Tibial nerve (tissue), 4 donors: ENCODE measurements at regions not wholly inside any gene's neighbourhood (a gene's known extent, or its start where the extent isn't known, plus 50 kb on each side); places are given as distances from the start of the nearest gene placed in this dataset.

ENCODE experiments used
- DNase-seq, 2 donors: peaks; one replicate each; pipeline ENCODE4 v3.0.0-alpha.2; 2019; ENCODE audit warnings: low spot score in 2 of 2
- H3K27ac ChIP-seq, 4 donors: fragments of 200-600 bp; sonication (generic) in 3 of 4; one replicate each; pipeline ENCODE4 v1.5.1; 2017 to 2019; ENCODE audit warnings: mild to moderate bottlenecking in 1 of 4
- H3K27me3 ChIP-seq, 2 donors: fragments of 200-600 bp; sonication (generic) in 1 of 2; one replicate each; pipeline versions ENCODE4 v1.5.1 to v1.6.0; 2017 to 2019
- H3K36me3 ChIP-seq, 3 donors: fragments of 200-600 bp; sonication (generic); one replicate each; pipeline ENCODE4 v1.5.1; 2018 to 2019
- H3K4me1 ChIP-seq, 4 donors: fragments of 200-600 bp; sonication (generic) in 3 of 4; one replicate each; pipeline ENCODE4 v1.5.1; 2017 to 2019
- H3K4me3 ChIP-seq, 4 donors: fragments of 200-600 bp; sonication (generic) in 3 of 4; one replicate each; pipeline ENCODE4 v1.5.1; 2017 to 2019; ENCODE audit warnings: mild to moderate bottlenecking in 1 of 4, moderate library complexity in 1 of 4
- H3K9me3 ChIP-seq, 4 donors: fragments of 200-600 bp; sonication (generic) in 3 of 4; one replicate each; pipeline ENCODE4 v1.5.1; 2017 to 2019
- EP300 ChIP-seq, 2 donors: sonication (generic); formaldehyde crosslinking; IDR thresholded peaks; one replicate each; pipeline ENCODE4 v1.6.1; 2017; ENCODE audit warnings: antibody characterized with exemption in 2 of 2, mild to moderate bottlenecking in 1 of 2
- POLR2A ChIP-seq, 2 donors: fragments of 450-650 bp; IDR thresholded peaks; one replicate each; pipeline ENCODE4 v1.6.1; 2017; ENCODE audit warnings: antibody characterized with exemption in 2 of 2, mild to moderate bottlenecking in 2 of 2, moderate library complexity in 2 of 2
- WGBS, 2 donors: methylation state at CpG; one replicate each; pipeline ENCODE4 v1.1.5; 2018; 5-methylcytosine and 5-hydroxymethylcytosine counted together
- TF ChIP-seq, protein P1 (sequence below), 5 experiments: fragments of 200-600 bp in 3 of 5; fragments of 450-650 bp in 2 of 5; sonication (generic) in 3 of 5; IDR thresholded peaks; one replicate each; pipeline ENCODE4 v1.5.1; 2016 to 2019; ENCODE audit warnings: antibody characterized with exemption in 5 of 5, mild to moderate bottlenecking in 3 of 5, moderate library complexity in 2 of 5

DNA sequence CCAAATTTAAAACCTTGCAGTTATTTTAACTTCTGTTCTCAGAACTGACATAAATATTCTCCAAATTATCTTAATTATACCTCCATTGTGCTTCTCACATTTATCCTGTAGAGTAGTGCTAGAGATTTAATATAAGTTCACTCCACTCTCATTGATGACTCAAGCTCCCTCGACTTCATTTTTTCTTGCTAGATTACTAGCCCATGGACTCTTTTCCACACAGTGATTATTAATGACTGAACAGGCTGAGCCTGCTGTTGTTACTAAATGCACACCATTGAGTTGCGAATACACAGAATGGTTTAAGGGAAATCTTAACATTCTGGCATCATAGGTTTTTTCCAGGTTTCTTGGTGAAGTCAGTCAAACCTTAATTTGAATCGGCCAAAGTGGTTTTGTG, 179.5 kb upstream of the AKR1E2 start:
- no peak for DNase-seq
- WGBS, 2 donors = 54 to 87% methylated on average over 3 of the region's 3 CpGs
- Histone ChIP-seq H3K9me3 (no peaks in the 10 kb centered on the region), H3K27ac (no peak overlapping the region), H3K27me3 (no peaks in the 10 kb centered on the region), H3K4me1 (peaks cover 0 to 13% (median 5%) of the 10 kb centered on the region in 4 donors), H3K4me3 (no peak overlapping the region), H3K36me3 (no peaks in the 10 kb centered on the region)
- TF ChIP-seq, protein P1, sequence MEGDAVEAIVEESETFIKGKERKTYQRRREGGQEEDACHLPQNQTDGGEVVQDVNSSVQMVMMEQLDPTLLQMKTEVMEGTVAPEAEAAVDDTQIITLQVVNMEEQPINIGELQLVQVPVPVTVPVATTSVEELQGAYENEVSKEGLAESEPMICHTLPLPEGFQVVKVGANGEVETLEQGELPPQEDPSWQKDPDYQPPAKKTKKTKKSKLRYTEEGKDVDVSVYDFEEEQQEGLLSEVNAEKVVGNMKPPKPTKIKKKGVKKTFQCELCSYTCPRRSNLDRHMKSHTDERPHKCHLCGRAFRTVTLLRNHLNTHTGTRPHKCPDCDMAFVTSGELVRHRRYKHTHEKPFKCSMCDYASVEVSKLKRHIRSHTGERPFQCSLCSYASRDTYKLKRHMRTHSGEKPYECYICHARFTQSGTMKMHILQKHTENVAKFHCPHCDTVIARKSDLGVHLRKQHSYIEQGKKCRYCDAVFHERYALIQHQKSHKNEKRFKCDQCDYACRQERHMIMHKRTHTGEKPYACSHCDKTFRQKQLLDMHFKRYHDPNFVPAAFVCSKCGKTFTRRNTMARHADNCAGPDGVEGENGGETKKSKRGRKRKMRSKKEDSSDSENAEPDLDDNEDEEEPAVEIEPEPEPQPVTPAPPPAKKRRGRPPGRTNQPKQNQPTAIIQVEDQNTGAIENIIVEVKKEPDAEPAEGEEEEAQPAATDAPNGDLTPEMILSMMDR (IDR thresholded peaks at IDR 0.05) = no peak
- TF ChIP-seq POLR2A (IDR thresholded peaks at IDR 0.05) (no peak), EP300 (IDR thresholded peaks at IDR 0.05) (no peak)

DNA sequence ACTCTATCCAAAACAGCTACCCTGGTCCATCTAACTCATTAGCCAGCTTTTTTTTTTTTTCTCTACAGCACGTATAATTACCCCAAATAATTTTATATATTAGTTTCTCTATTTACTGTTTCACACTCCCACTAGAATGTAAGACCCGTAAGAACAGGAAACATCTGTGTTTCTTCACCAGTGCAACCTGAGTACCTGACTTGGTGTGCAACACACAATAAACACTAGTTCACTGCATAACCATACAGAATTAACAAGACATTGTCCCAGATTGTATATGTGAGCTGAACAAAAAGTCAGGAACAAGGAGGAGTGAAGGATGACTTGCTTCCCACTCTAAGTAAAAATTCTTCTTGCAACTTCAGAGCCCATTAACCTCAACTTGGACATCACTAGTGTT, 180.2 kb upstream of the AKR1E2 start:
- WGBS, 2 donors = 46 to 88% methylated on average over 2 of the region's 2 CpGs
- H3K27me3 ChIP-seq = no peaks in the 10 kb centered on the region
- TF ChIP-seq, protein P1 (IDR thresholded peaks at IDR 0.05) = no peak
- TF ChIP-seq EP300 (IDR thresholded peaks at IDR 0.05) (no peak), POLR2A (IDR thresholded peaks at IDR 0.05) (no peak)

GRCh38 chr10:4643471-4643870, 182.5 kb upstream of the AKR1E2 start:
- 90 to 91% methylated on average over 1 of the region's 1 CpG for WGBS, 2 donors
- Histone ChIP-seq H3K27ac (no peak overlapping the region), H3K36me3 (no peaks in the 10 kb centered on the region), H3K9me3 (no peaks in the 10 kb centered on the region), H3K4me3 (no peak overlapping the region), H3K4me1 (peaks cover 0 to 14% (median 2%) of the 10 kb centered on the region in 4 donors), H3K27me3 (no peaks in the 10 kb centered on the region)
- no peak for TF ChIP-seq POLR2A (IDR thresholded peaks at IDR 0.05)
- DNase-seq = no peak

More for the DNA sequence above, 180.2 kb upstream of the AKR1E2 start:
- no peak for DNase-seq
- Histone ChIP-seq H3K27ac (no peak overlapping the region), H3K4me3 (no peak overlapping the region), H3K9me3 (no peaks in the 10 kb centered on the region), H3K4me1 (peaks cover 0 to 12% (median 5%) of the 10 kb centered on the region in 4 donors), H3K36me3 (no peaks in the 10 kb centered on the region)

GRCh38 chr10:4639960-4640359, 186.0 kb upstream of the AKR1E2 start:
- Histone ChIP-seq H3K4me1 (peaks cover 0 to 12% (median 0%) of the 10 kb centered on the region in 4 donors), H3K36me3 (no peaks in the 10 kb centered on the region), H3K27ac (peak overlapping the region in 3 of 4 donors; percentile 45 to 87 (median 61)), H3K9me3 (no peaks in the 10 kb centered on the region), H3K27me3 (no peaks in the 10 kb centered on the region), H3K4me3 (no peak overlapping the region)
- TF ChIP-seq POLR2A (IDR thresholded peaks at IDR 0.05) (no peak), EP300 (IDR thresholded peaks at IDR 0.05) (peak in 1 of 2 donors; percentile 88)
- TF ChIP-seq, protein P1 (IDR thresholded peaks at IDR 0.05) = no peak
- 49 to 67% methylated on average over 2 of the region's 2 CpGs for WGBS, 2 donors
- DNase-seq = peak in 1 of 2 donors; percentile 54

- Histone ChIP-seq H3K4me1 (peaks cover 0 to 12% (median 0%) of the 10 kb centered on the region in 4 donors), H3K9me3 (no peaks in the 10 kb centered on the region), H3K36me3 (no peaks in the 10 kb centered on the region), H3K27ac (no peak overlapping the region), H3K4me3 (no peak overlapping the region), H3K27me3 (no peaks in the 10 kb centered on the region)
- DNase-seq = no peak
- TF ChIP-seq, protein P1 (IDR thresholded peaks at IDR 0.05) = no peak
- no peak for TF ChIP-seq EP300 (IDR thresholded peaks at IDR 0.05)
- no peak for TF ChIP-seq POLR2A (IDR thresholded peaks at IDR 0.05)
- 92 to 97% methylated on average over 3 of the region's 3 CpGs for WGBS, 2 donors
These were observed 187.9 kb upstream of the AKR1E2 start for GRCh38 chr10:4638099-4638498.

- H3K27ac ChIP-seq = no peak overlapping the region
- WGBS, 2 donors = 95 to 96% methylated on average over 2 of the region's 2 CpGs
These were observed 188.3 kb upstream of the AKR1E2 start for GRCh38 chr10:4637657-4638056.

More at GRCh38 chr10:4637657-4638056, 188.3 kb upstream of the AKR1E2 start:
- H3K36me3 ChIP-seq = no peaks in the 10 kb centered on the region
- no peaks in the 10 kb centered on the region for H3K9me3 ChIP-seq
- peaks cover 0 to 12% (median 0%) of the 10 kb centered on the region in 4 donors for H3K4me1 ChIP-seq
- H3K27me3 ChIP-seq = no peaks in the 10 kb centered on the region
- no peak for TF ChIP-seq EP300 (IDR thresholded peaks at IDR 0.05)
- no peak for TF ChIP-seq POLR2A (IDR thresholded peaks at IDR 0.05)
- TF ChIP-seq, protein P1 (IDR thresholded peaks at IDR 0.05) = no peak
- H3K4me3 ChIP-seq = no peak overlapping the region
- DNase-seq = no peak
